Astrocyte (in vitro differentiated cells and primary cell): ENCODE measurements at regions not wholly inside any gene's neighbourhood (a gene's known extent, or its start where the extent isn't known, plus 50 kb on each side); places are given as distances from the start of the nearest gene placed in this dataset.
A peak's percentile ranks its signal among the peaks of the same experiment; 100 is the strongest.
"Not testable (repeated sequence)": the region's sequence is repeated elsewhere in the genome, so short reads cannot be mapped to it uniquely, and the experiment has no call there.

Experiments used
- DNase-seq: peaks from one replicate; pipeline ENCODE4 v3.0.0-alpha.2; 2010; ENCODE audit warnings: low read depth
- FAIRE-seq: peaks from 2 replicates; lab custom pipeline; 2011; peaks lifted over from hg19 to GRCh38; lab: Jason Lieb, UNC
- H2AFZ ChIP-seq: 2 replicates; pipeline ENCODE4 v1.6.0; 2012; ENCODE audit warnings: low read depth, low read length, inconsistent platforms
- H3K27ac ChIP-seq: 2 replicates; pipeline ENCODE4 v1.5.1; 2011; ENCODE audit warnings: low read depth, low read length, inconsistent platforms
- H3K27me3 ChIP-seq: 2 replicates; pipeline ENCODE4 v1.6.0; 2011; ENCODE audit warnings: low read length, inconsistent platforms; ENCODE audit not compliant: insufficient read depth
- H3K36me3 ChIP-seq: 2 replicates; pipeline ENCODE4 v1.5.1; 2011; ENCODE audit warnings: low read length, inconsistent platforms; ENCODE audit not compliant: insufficient read depth
- H3K4me1 ChIP-seq: 2 replicates; pipeline ENCODE4 v1.5.1; 2011; ENCODE audit warnings: low read length, inconsistent platforms; ENCODE audit not compliant: insufficient read depth
- H3K4me2 ChIP-seq: 2 replicates; pipeline ENCODE4 v1.6.0; 2012; ENCODE audit warnings: low read length, inconsistent platforms
- H3K4me3 ChIP-seq: 2 replicates; pipeline ENCODE4 v1.5.1; 2011; ENCODE audit warnings: low read depth, mild to moderate bottlenecking, low read length, inconsistent platforms; ENCODE audit not compliant: insufficient read depth
- H3K79me2 ChIP-seq: 2 replicates; pipeline ENCODE4 v1.6.0; 2012; ENCODE audit warnings: mild to moderate bottlenecking, low read length, inconsistent platforms; ENCODE audit not compliant: insufficient read depth
- H3K9ac ChIP-seq: 2 replicates; pipeline ENCODE4 v1.6.0; 2012; ENCODE audit warnings: mild to moderate bottlenecking, low read length, inconsistent platforms
- H3K9me3 ChIP-seq: 2 replicates; pipeline ENCODE4 v1.5.1; 2012; ENCODE audit warnings: low read depth, mild to moderate bottlenecking, low read length, inconsistent platforms; ENCODE audit not compliant: insufficient read depth
- H4K20me1 ChIP-seq: 2 replicates; pipeline ENCODE4 v1.6.0; 2012; ENCODE audit warnings: low read length, inconsistent platforms; ENCODE audit not compliant: insufficient read depth
- H3K27ac Mint-ChIP-seq: one replicate; pipeline ENCODE4 v1.8.0; 2021; ENCODE audit warnings: mild to moderate bottlenecking, mixed read lengths; ENCODE audit not compliant: unreplicated experiment
- H3K27me3 Mint-ChIP-seq: one replicate; pipeline ENCODE4 v1.8.0; 2021; ENCODE audit warnings: low read depth, mixed read lengths; ENCODE audit not compliant: unreplicated experiment
- H3K36me3 Mint-ChIP-seq: one replicate; pipeline ENCODE4 v1.8.0; 2021; ENCODE audit warnings: low read depth, mixed read lengths; ENCODE audit not compliant: unreplicated experiment
- H3K4me1 Mint-ChIP-seq: one replicate; pipeline ENCODE4 v1.8.0; 2021; ENCODE audit warnings: low read depth, mixed read lengths; ENCODE audit not compliant: unreplicated experiment
- H3K4me3 Mint-ChIP-seq: one replicate; pipeline ENCODE4 v1.8.0; 2021; ENCODE audit warnings: mild to moderate bottlenecking, moderate library complexity, mixed read lengths; ENCODE audit not compliant: unreplicated experiment
- H3K9me3 Mint-ChIP-seq: one replicate; pipeline ENCODE4 v1.8.0; 2021; ENCODE audit warnings: mild to moderate bottlenecking, mixed read lengths; ENCODE audit not compliant: unreplicated experiment
- EZH2 ChIP-seq: IDR thresholded peaks from 2 replicates; pipeline ENCODE4 v1.6.1; 2012; ENCODE audit warnings: mild to moderate bottlenecking, low read length, inconsistent platforms; ENCODE audit not compliant: insufficient read depth
- TF ChIP-seq, protein P1 (sequence below): IDR thresholded peaks from 2 replicates; pipeline ENCODE4 v1.5.1; 2011; ENCODE audit warnings: low read depth, mild to moderate bottlenecking, inconsistent platforms, low read length, moderate library complexity; ENCODE audit not compliant: insufficient read depth

DNA sequence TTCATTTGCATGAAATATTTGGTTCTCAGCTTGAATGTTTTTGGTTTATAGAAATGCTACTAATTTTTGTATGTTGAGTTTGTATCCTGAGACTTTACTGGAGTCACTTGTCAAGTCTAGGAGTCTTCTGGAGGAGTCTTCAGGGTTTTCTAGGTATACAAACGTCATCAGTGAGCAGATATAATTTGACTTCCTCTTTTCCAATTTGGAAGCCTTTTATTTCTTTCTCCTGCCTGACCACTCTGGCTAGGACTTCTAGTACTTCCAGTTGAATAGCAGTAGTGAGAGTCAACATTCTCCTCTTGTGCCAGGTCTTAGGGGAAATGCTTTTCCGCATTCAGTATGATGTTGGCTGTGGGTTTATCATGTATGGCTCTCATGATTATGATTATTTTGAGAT is 55.4 kb upstream of the THUMPD2 start:
- H4K20me1 ChIP-seq = no peaks in the 10 kb centered on the region
- H3K9me3 Mint-ChIP-seq = peaks cover 14% of the 10 kb centered on the region
- no peak overlapping the region for H3K4me3 ChIP-seq
- H3K4me1 ChIP-seq = no peaks in the 10 kb centered on the region
- FAIRE-seq (no peak), DNase-seq (no peak)
- no peak overlapping the region for H3K27ac Mint-ChIP-seq
- no peak overlapping the region for H3K9ac ChIP-seq
- no peak overlapping the region for H3K4me3 Mint-ChIP-seq
- peaks cover 2% of the 10 kb centered on the region for H3K36me3 Mint-ChIP-seq
- no peaks in the 10 kb centered on the region for H3K27me3 ChIP-seq
- H2AFZ ChIP-seq = no peak overlapping the region
- H3K27ac ChIP-seq = no peak overlapping the region
- H3K4me1 Mint-ChIP-seq = peaks cover 17% of the 10 kb centered on the region
- no peaks in the 10 kb centered on the region for H3K79me2 ChIP-seq
- H3K4me2 ChIP-seq = no peak overlapping the region
- H3K9me3 ChIP-seq = no peaks in the 10 kb centered on the region
- H3K36me3 ChIP-seq = no peaks in the 10 kb centered on the region
- no peak for TF ChIP-seq EZH2
- TF ChIP-seq, protein P1, sequence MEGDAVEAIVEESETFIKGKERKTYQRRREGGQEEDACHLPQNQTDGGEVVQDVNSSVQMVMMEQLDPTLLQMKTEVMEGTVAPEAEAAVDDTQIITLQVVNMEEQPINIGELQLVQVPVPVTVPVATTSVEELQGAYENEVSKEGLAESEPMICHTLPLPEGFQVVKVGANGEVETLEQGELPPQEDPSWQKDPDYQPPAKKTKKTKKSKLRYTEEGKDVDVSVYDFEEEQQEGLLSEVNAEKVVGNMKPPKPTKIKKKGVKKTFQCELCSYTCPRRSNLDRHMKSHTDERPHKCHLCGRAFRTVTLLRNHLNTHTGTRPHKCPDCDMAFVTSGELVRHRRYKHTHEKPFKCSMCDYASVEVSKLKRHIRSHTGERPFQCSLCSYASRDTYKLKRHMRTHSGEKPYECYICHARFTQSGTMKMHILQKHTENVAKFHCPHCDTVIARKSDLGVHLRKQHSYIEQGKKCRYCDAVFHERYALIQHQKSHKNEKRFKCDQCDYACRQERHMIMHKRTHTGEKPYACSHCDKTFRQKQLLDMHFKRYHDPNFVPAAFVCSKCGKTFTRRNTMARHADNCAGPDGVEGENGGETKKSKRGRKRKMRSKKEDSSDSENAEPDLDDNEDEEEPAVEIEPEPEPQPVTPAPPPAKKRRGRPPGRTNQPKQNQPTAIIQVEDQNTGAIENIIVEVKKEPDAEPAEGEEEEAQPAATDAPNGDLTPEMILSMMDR = no peak
- H3K27me3 Mint-ChIP-seq = no peaks in the 10 kb centered on the region

DNA sequence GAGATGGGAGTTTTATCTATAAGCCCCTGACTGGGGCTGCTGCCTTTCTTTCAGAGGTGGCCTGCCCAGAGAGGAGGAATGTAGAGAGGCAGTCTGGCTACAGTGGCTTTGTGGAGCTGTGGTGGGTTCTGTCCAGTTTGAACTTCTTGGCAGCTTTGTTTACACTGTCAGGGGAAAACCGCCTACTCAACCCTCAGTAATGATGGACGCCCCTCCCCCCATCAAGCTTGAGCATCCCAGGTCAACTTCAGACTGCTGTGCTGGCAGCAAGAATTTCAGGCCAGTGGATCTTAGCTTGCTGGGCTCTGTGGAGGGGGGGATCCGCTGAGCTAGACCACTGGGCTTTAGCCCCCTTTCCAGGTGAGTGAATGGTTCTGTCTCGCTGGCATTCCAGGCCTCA is 51.6 kb upstream of the THUMPD2 start:
- H3K9me3 Mint-ChIP-seq, H3K4me2 ChIP-seq, H3K4me3 Mint-ChIP-seq, H3K27ac ChIP-seq, H3K79me2 ChIP-seq, H3K36me3 Mint-ChIP-seq, H4K20me1 ChIP-seq, H3K36me3 ChIP-seq, H3K27me3 Mint-ChIP-seq, H3K4me3 ChIP-seq, H3K4me1 ChIP-seq, H2AFZ ChIP-seq, H3K27me3 ChIP-seq, H3K9ac ChIP-seq, H3K9me3 ChIP-seq, FAIRE-seq: not testable (repeated sequence)
- peak; percentile 8 for DNase-seq
- Mint-ChIP-seq H3K27ac (peak overlapping the region; percentile 56), H3K4me1 (peaks cover 17% of the 10 kb centered on the region)
